ENCODE measurements at regions not wholly inside any gene's neighbourhood (a gene's known extent, or its start where the extent isn't known, plus 50 kb on each side); places are given as distances from the start of the nearest gene placed in this dataset.

GRCh38 chr2:22690096-22690495 lies 694.9 kb upstream of the KLHL29 start:
- TF ChIP-seq, protein P1, sequence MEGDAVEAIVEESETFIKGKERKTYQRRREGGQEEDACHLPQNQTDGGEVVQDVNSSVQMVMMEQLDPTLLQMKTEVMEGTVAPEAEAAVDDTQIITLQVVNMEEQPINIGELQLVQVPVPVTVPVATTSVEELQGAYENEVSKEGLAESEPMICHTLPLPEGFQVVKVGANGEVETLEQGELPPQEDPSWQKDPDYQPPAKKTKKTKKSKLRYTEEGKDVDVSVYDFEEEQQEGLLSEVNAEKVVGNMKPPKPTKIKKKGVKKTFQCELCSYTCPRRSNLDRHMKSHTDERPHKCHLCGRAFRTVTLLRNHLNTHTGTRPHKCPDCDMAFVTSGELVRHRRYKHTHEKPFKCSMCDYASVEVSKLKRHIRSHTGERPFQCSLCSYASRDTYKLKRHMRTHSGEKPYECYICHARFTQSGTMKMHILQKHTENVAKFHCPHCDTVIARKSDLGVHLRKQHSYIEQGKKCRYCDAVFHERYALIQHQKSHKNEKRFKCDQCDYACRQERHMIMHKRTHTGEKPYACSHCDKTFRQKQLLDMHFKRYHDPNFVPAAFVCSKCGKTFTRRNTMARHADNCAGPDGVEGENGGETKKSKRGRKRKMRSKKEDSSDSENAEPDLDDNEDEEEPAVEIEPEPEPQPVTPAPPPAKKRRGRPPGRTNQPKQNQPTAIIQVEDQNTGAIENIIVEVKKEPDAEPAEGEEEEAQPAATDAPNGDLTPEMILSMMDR (IDR thresholded peaks at IDR 0.05), result no peak
- TF ChIP-seq EZH2 (IDR thresholded peaks at IDR 0.05), result no peak
